Osteoblast (primary cell): ENCODE measurements at regions not wholly inside any gene's neighbourhood (a gene's known extent, or its start where the extent isn't known, plus 50 kb on each side); places are given as distances from the start of the nearest gene placed in this dataset.

Experiments
- DNase-seq: peaks from one replicate; pipeline ENCODE4 v3.0.0; 2011; ENCODE audit warnings: low spot score, mixed read lengths; ENCODE audit not compliant: insufficient read length; ENCODE audit errors: missing footprints
- H2AFZ ChIP-seq: 2 replicates; pipeline ENCODE4 v1.6.0; 2011; ENCODE audit warnings: mild to moderate bottlenecking, low read length
- H3K27ac ChIP-seq: 2 replicates; pipeline ENCODE4 v1.5.1; 2011; ENCODE audit warnings: mild to moderate bottlenecking, low read depth, low read length, moderate library complexity
- H3K27me3 ChIP-seq: 2 replicates; pipeline ENCODE4 v1.6.0; 2012; ENCODE audit warnings: mild to moderate bottlenecking, control low read depth, inconsistent platforms, low read length, moderate library complexity; ENCODE audit not compliant: insufficient read depth
- H3K36me3 ChIP-seq: 2 replicates; pipeline ENCODE4 v1.5.1; 2011; ENCODE audit warnings: mild to moderate bottlenecking, low read length, control low read depth, moderate library complexity; ENCODE audit not compliant: insufficient read depth
- H3K4me1 ChIP-seq: 2 replicates; pipeline ENCODE4 v1.5.1; 2011; ENCODE audit warnings: mild to moderate bottlenecking, low read length, control low read depth, moderate library complexity; ENCODE audit not compliant: insufficient read depth
- H3K4me2 ChIP-seq: 2 replicates; pipeline ENCODE4 v1.6.0; 2011; ENCODE audit warnings: mild to moderate bottlenecking, low read length; ENCODE audit not compliant: insufficient read depth
- H3K4me3 ChIP-seq: fragments of 200-600 bp; sonication (generic); 3 replicates; pipeline ENCODE4 v1.5.1; 2012; ENCODE audit warnings: mild to moderate bottlenecking, low read length, inconsistent platforms; ENCODE audit not compliant: insufficient read depth
- H3K79me2 ChIP-seq: 2 replicates; pipeline ENCODE4 v1.6.0; 2012; ENCODE audit warnings: mild to moderate bottlenecking, low read length, control low read depth, inconsistent platforms; ENCODE audit not compliant: insufficient read depth
- H3K9me3 ChIP-seq: 2 replicates; pipeline ENCODE4 v1.5.1; 2011; ENCODE audit warnings: low read depth, low read length, control low read depth
- H4K20me1 ChIP-seq: 2 replicates; pipeline ENCODE4 v1.6.0; 2012; ENCODE audit warnings: mild to moderate bottlenecking, low read length, control low read depth; ENCODE audit not compliant: insufficient read depth
- CTCF ChIP-seq: IDR thresholded peaks from 2 replicates; pipeline ENCODE4 v1.5.1; 2011; ENCODE audit warnings: mild to moderate bottlenecking, low read depth, low read length, moderate library complexity; ENCODE audit errors: extremely low read depth

- Histone ChIP-seq H2AFZ (no peak overlapping the region), H3K36me3 (no peaks in the 10 kb centered on the region), H4K20me1 (no peaks in the 10 kb centered on the region), H3K9me3 (no peaks in the 10 kb centered on the region), H3K27ac (no peak overlapping the region), H3K27me3 (peaks cover 14% of the 10 kb centered on the region), H3K79me2 (no peaks in the 10 kb centered on the region), H3K4me2 (no peak overlapping the region), H3K4me3 (no peak overlapping the region), H3K4me1 (peaks cover 9% of the 10 kb centered on the region)
- DNase-seq, result no peak
- no peak for TF ChIP-seq CTCF
Measured at GRCh38 chr17:13070732-13071131, 52.9 kb upstream of the ELAC2 start.

GRCh38 chr17:13067629-13068303 is 49.9 kb upstream of the ELAC2 start:
- H3K9me3 ChIP-seq, result no peaks in the 10 kb centered on the region
- no peaks in the 10 kb centered on the region for H3K79me2 ChIP-seq
- no peaks in the 10 kb centered on the region for H3K4me1 ChIP-seq
- H3K27me3 ChIP-seq, result peaks cover 12% of the 10 kb centered on the region
- H3K36me3 ChIP-seq, result no peaks in the 10 kb centered on the region
- H3K4me3 ChIP-seq, result no peak overlapping the region
- DNase-seq, result no peak
- no peak overlapping the region for H2AFZ ChIP-seq
- no peak for TF ChIP-seq CTCF
- H4K20me1 ChIP-seq, result no peaks in the 10 kb centered on the region
- no peak overlapping the region for H3K4me2 ChIP-seq
- H3K27ac ChIP-seq, result no peak overlapping the region
